ENCODE measurements at regions not wholly inside any gene's neighbourhood (a gene's known extent, or its start where the extent isn't known, plus 50 kb on each side); places are given as distances from the start of the nearest gene placed in this dataset.

- TF ChIP-seq, protein P1, sequence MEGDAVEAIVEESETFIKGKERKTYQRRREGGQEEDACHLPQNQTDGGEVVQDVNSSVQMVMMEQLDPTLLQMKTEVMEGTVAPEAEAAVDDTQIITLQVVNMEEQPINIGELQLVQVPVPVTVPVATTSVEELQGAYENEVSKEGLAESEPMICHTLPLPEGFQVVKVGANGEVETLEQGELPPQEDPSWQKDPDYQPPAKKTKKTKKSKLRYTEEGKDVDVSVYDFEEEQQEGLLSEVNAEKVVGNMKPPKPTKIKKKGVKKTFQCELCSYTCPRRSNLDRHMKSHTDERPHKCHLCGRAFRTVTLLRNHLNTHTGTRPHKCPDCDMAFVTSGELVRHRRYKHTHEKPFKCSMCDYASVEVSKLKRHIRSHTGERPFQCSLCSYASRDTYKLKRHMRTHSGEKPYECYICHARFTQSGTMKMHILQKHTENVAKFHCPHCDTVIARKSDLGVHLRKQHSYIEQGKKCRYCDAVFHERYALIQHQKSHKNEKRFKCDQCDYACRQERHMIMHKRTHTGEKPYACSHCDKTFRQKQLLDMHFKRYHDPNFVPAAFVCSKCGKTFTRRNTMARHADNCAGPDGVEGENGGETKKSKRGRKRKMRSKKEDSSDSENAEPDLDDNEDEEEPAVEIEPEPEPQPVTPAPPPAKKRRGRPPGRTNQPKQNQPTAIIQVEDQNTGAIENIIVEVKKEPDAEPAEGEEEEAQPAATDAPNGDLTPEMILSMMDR (IDR thresholded peaks at IDR 0.05; ENCODE audit: poor library complexity), result no peak
- TF ChIP-seq EZH2 (IDR thresholded peaks at IDR 0.05; ENCODE audit: borderline replicate concordance), result no peak
Measured at GRCh38 chr19:31174948-31175347, 174.3 kb downstream of the TSHZ3 start.

Measured in hepatocyte (in vitro differentiated cells).